Parathyroid adenoma (tissue), 2 donors: ENCODE measurements at regions not wholly inside any gene's neighbourhood (a gene's known extent, or its start where the extent isn't known, plus 50 kb on each side); places are given as distances from the start of the nearest gene placed in this dataset.
"Not testable (repeated sequence)": the region's sequence is repeated elsewhere in the genome, so short reads cannot be mapped to it uniquely, and the experiment has no call there.

Experiments used
- H2AFZ ChIP-seq: fragments of 300-600 bp; sonication (generic); one replicate; pipeline ENCODE4 v1.7.0; 2017; ENCODE audit warnings: antibody characterized with exemption, mild to moderate bottlenecking
- H3K27ac ChIP-seq: fragments of 300-600 bp; sonication (generic); one replicate; pipeline ENCODE4 v1.7.0; 2017
- H3K27me3 ChIP-seq: fragments of 300-600 bp; sonication (generic); one replicate; pipeline ENCODE4 v1.7.0; 2017; ENCODE audit warnings: low read length; ENCODE audit not compliant: control insufficient read depth, insufficient read depth
- H3K36me3 ChIP-seq: fragments of 300-600 bp; sonication (generic); one replicate; pipeline ENCODE4 v1.7.0; 2017; ENCODE audit warnings: low read length; ENCODE audit not compliant: control insufficient read depth, insufficient read depth
- H3K4me1 ChIP-seq: fragments of 300-600 bp; sonication (generic); one replicate; pipeline ENCODE4 v1.7.0; 2017; ENCODE audit warnings: control low read depth
- H3K4me2 ChIP-seq: fragments of 300-600 bp; sonication (generic); one replicate; pipeline ENCODE4 v1.7.0; 2017; ENCODE audit warnings: low read length
- H3K4me3 ChIP-seq: fragments of 300-600 bp; sonication (generic); one replicate; pipeline ENCODE4 v1.7.0; 2017; ENCODE audit warnings: low read depth, low read length
- H3K79me2 ChIP-seq: fragments of 300-600 bp; sonication (generic); one replicate; pipeline ENCODE4 v1.7.0; 2017; ENCODE audit warnings: control low read depth
- H3K9ac ChIP-seq: fragments of 300-600 bp; sonication (generic); one replicate; pipeline ENCODE4 v1.7.0; 2017; ENCODE audit warnings: mild to moderate bottlenecking
- H3K9me3 ChIP-seq: fragments of 300-600 bp; sonication (generic); one replicate; pipeline ENCODE4 v1.7.0; 2017; ENCODE audit warnings: low read length; ENCODE audit not compliant: control insufficient read depth
- CTCF ChIP-seq: fragments of 300-600 bp; sonication (generic); IDR thresholded peaks from one replicate; pipeline ENCODE4 v1.7.0; 2017; ENCODE audit warnings: antibody characterized with exemption, mild to moderate bottlenecking
- donor health status: primary hyperparathyroidism.

- no peak overlapping the region for H3K4me3 ChIP-seq
- H3K27ac ChIP-seq: no peak overlapping the region
- no peak overlapping the region for H3K9ac ChIP-seq
- no peak for TF ChIP-seq CTCF
- H3K9me3 ChIP-seq: no peaks in the 10 kb centered on the region
- no peaks in the 10 kb centered on the region for H3K36me3 ChIP-seq
- H3K4me1 ChIP-seq: no peaks in the 10 kb centered on the region
- no peaks in the 10 kb centered on the region for H3K27me3 ChIP-seq
- H3K79me2 ChIP-seq: no peaks in the 10 kb centered on the region
- no peak overlapping the region for H3K4me2 ChIP-seq
- no peak overlapping the region for H2AFZ ChIP-seq
Measured at GRCh38 chr1:73673971-73674370, 524.0 kb downstream of the LRRIQ3 start.

GRCh38 chr1:73671530-73671929, 526.4 kb downstream of the LRRIQ3 start:
- H3K9me3 ChIP-seq: no peaks in the 10 kb centered on the region
- no peaks in the 10 kb centered on the region for H3K27me3 ChIP-seq
- H3K4me2 ChIP-seq: no peak overlapping the region
- H2AFZ ChIP-seq: no peak overlapping the region
- no peak for TF ChIP-seq CTCF
- no peak overlapping the region for H3K27ac ChIP-seq
- H3K9ac ChIP-seq: no peak overlapping the region
- no peak overlapping the region for H3K4me3 ChIP-seq
- no peaks in the 10 kb centered on the region for H3K79me2 ChIP-seq
- no peaks in the 10 kb centered on the region for H3K36me3 ChIP-seq
- H3K4me1 ChIP-seq: no peaks in the 10 kb centered on the region

- not testable (repeated sequence) for H3K4me2 ChIP-seq, H3K4me1 ChIP-seq, H3K27me3 ChIP-seq
Measured at GRCh38 chr1:73667959-73668358, 530.0 kb downstream of the LRRIQ3 start.

GRCh38 chr1:73662526-73662925, 535.5 kb downstream of the LRRIQ3 start:
- no peaks in the 10 kb centered on the region for H3K9me3 ChIP-seq
- H3K79me2 ChIP-seq: no peaks in the 10 kb centered on the region
- H3K4me1 ChIP-seq: no peaks in the 10 kb centered on the region
- no peak overlapping the region for H2AFZ ChIP-seq
- H3K4me2 ChIP-seq: no peak overlapping the region
- TF ChIP-seq CTCF: no peak
- no peak overlapping the region for H3K9ac ChIP-seq
- no peaks in the 10 kb centered on the region for H3K27me3 ChIP-seq
- H3K27ac ChIP-seq: no peak overlapping the region
- H3K4me3 ChIP-seq: no peak overlapping the region
- H3K36me3 ChIP-seq: no peaks in the 10 kb centered on the region

More at GRCh38 chr1:73667959-73668358, 530.0 kb downstream of the LRRIQ3 start:
- not testable (repeated sequence) for H3K9ac ChIP-seq, H3K79me2 ChIP-seq, H3K27ac ChIP-seq, H3K36me3 ChIP-seq, H2AFZ ChIP-seq, H3K9me3 ChIP-seq, H3K4me3 ChIP-seq

- Histone ChIP-seq H3K4me3 (no peak overlapping the region), H3K9me3 (no peaks in the 10 kb centered on the region), H3K36me3 (no peaks in the 10 kb centered on the region), H3K79me2 (no peaks in the 10 kb centered on the region), H3K4me2 (no peak overlapping the region), H3K4me1 (no peaks in the 10 kb centered on the region), H3K9ac (no peak overlapping the region), H3K27me3 (no peaks in the 10 kb centered on the region), H3K27ac (no peak overlapping the region), H2AFZ (no peak overlapping the region)
- TF ChIP-seq CTCF: no peak
Measured at GRCh38 chr1:73659136-73659535, 538.8 kb downstream of the LRRIQ3 start.
